HepG2 (cell line): ENCODE measurements at regions not wholly inside any gene's neighbourhood (a gene's known extent, or its start where the extent isn't known, plus 50 kb on each side); places are given as distances from the start of the nearest gene placed in this dataset.
A peak's percentile ranks its signal among the peaks of the same experiment; 100 is the strongest.

Experiments used
- ATF7-NPFF ChIP-seq: sonication (generic); formaldehyde crosslinking; IDR thresholded peaks from 2 replicates; pipeline ENCODE4 v1.8.1; 2023; ENCODE audit warnings: mild to moderate bottlenecking, low read depth, missing genetic modification reagents, moderate library complexity
- DMAP1 ChIP-seq: IDR thresholded peaks from 2 replicates; pipeline ENCODE4 v1.6.1; 2016
- GFI1 ChIP-seq: sonication (generic); formaldehyde crosslinking; IDR thresholded peaks from 2 replicates; pipeline ENCODE4 v1.5.0; 2020; ENCODE audit warnings: missing genetic modification reagents, mild to moderate bottlenecking, borderline replicate concordance
- KDM4B ChIP-seq: sonication (generic); formaldehyde crosslinking; IDR thresholded peaks from 2 replicates; pipeline ENCODE4 v1.4.0; 2020; ENCODE audit warnings: missing genetic modification reagents
- NCOA1 ChIP-seq: sonication (generic); formaldehyde crosslinking; IDR thresholded peaks from 2 replicates; pipeline ENCODE4 v1.9.0; 2021; ENCODE audit warnings: missing genetic modification reagents
- NONO ChIP-seq, 2 experiments: fragments of 450-650 bp in 1 of 2; sonication (generic) in 1 of 2; formaldehyde crosslinking in 1 of 2; IDR thresholded peaks in 1 of 2; conservative IDR thresholded peaks in 1 of 2; 2 replicates each; pipeline versions ENCODE4 v1.6.1 to v1.8.0; 2017 to 2022; ENCODE audit warnings: mild to moderate bottlenecking in 1 of 2, missing genetic modification reagents in 1 of 2, moderate library complexity in 1 of 2
- PLRG1 ChIP-seq: fragments of 450-650 bp; conservative IDR thresholded peaks from 2 replicates; pipeline ENCODE4 v1.6.1; 2016
- RXRB ChIP-seq: IDR thresholded peaks from 2 replicates; pipeline ENCODE4 v1.6.1; 2016; ENCODE audit warnings: borderline replicate concordance, missing genetic modification reagents, missing compliant biosample characterization
- SALL2 ChIP-seq: sonication (generic); formaldehyde crosslinking; IDR thresholded peaks from 2 replicates; pipeline ENCODE4 v1.8.1; 2023; ENCODE audit warnings: mild to moderate bottlenecking, missing genetic modification reagents, inconsistent platforms
- THAP11 ChIP-seq: IDR thresholded peaks from 2 replicates; pipeline ENCODE4 v1.6.1; 2016; ENCODE audit warnings: missing biosample characterization, missing genetic modification reagents
- TRAFD1 ChIP-seq: sonication (generic); formaldehyde crosslinking; IDR thresholded peaks from 2 replicates; pipeline ENCODE4 v1.5.1; 2020; ENCODE audit warnings: missing genetic modification reagents, mild to moderate bottlenecking, borderline replicate concordance
- ZBTB7A ChIP-seq: sonication (generic); formaldehyde crosslinking; IDR thresholded peaks from 2 replicates; pipeline ENCODE4 v1.8.0; 2022; ENCODE audit warnings: mild to moderate bottlenecking, missing genetic modification reagents
- ZMAT3 ChIP-seq: sonication (generic); formaldehyde crosslinking; conservative IDR thresholded peaks from 2 replicates; pipeline ENCODE4 v1.7.0; 2021; ENCODE audit warnings: missing genetic modification reagents
- ZNF160 ChIP-seq: sonication (generic); formaldehyde crosslinking; IDR thresholded peaks from 2 replicates; pipeline ENCODE4 v1.8.0; 2022; ENCODE audit warnings: mild to moderate bottlenecking, inconsistent platforms, missing genetic modification reagents
- ZNF672 ChIP-seq: sonication (generic); formaldehyde crosslinking; IDR thresholded peaks from 2 replicates; pipeline ENCODE4 v1.8.1; 2022; ENCODE audit warnings: missing genetic modification reagents
- ZNF749 ChIP-seq: sonication (generic); formaldehyde crosslinking; IDR thresholded peaks from 2 replicates; pipeline ENCODE4 v1.8.0; 2022; ENCODE audit warnings: mild to moderate bottlenecking, missing genetic modification reagents, moderate library complexity, borderline replicate concordance
- ZNF772 ChIP-seq: sonication (generic); formaldehyde crosslinking; IDR thresholded peaks from 2 replicates; pipeline ENCODE4 v1.5.0; 2020; ENCODE audit warnings: mild to moderate bottlenecking, missing genetic modification reagents
- TF ChIP-seq, protein P1 (sequence below), 2 experiments: sonication (generic) in 1 of 2; formaldehyde crosslinking in 1 of 2; IDR thresholded peaks; 2 replicates each; pipeline versions ENCODE4 v1.6.1 to v1.9.0; 2014 to 2022; ENCODE audit warnings: antibody characterized with exemption in 1 of 2, borderline replicate concordance in 1 of 2, inconsistent platforms in 1 of 2, low read depth in 1 of 2, missing genetic modification reagents in 1 of 2
- TF ChIP-seq, protein P2 (sequence below): sonication (generic); formaldehyde crosslinking; IDR thresholded peaks from 2 replicates; pipeline ENCODE4 v1.4.0; 2020; ENCODE audit warnings: mild to moderate bottlenecking, missing genetic modification reagents
- TF ChIP-seq, protein P3 (sequence below): IDR thresholded peaks from 2 replicates; pipeline ENCODE4 v1.6.1; 2016

GRCh38 chr17:37830151-37830993 lies 85.5 kb upstream of the HNF1B start (continued):
- TF ChIP-seq SALL2 (CRISPR knock-in tag) (no peak), GFI1 (CRISPR knock-in tag) (peak; percentile 85; the same call in 1 of the 2 replicates), NONO (IDR thresholded peaks at IDR 0.05) (no peak), NONO (CRISPR knock-in tag; conservative IDR thresholded peaks at IDR 0.05) (0 out of 2 replicates have a peak, but pooled peaks have one; percentile 30), NCOA1 (CRISPR knock-in tag) (no peak), ZMAT3 (0 out of 2 replicates have a peak, but pooled peaks have one; percentile 53), ZBTB7A (no peak), THAP11 (CRISPR knock-in tag) (peak; percentile 56), KDM4B (CRISPR knock-in tag) (0 out of 2 replicates have a peak, but pooled peaks have one; percentile 34), ZNF749 (CRISPR knock-in tag) (no peak), TRAFD1 (CRISPR knock-in tag) (no peak), ZNF772 (CRISPR knock-in tag) (no peak), RXRB (CRISPR knock-in tag) (peak; percentile 82), ATF7-NPFF (CRISPR knock-in tag) (no peak), DMAP1 (0 out of 2 replicates have a peak, but pooled peaks have one; percentile 64), ZNF672 (no peak), PLRG1 (no peak), ZNF160 (CRISPR knock-in tag) (no peak)
- TF ChIP-seq, protein P1, sequence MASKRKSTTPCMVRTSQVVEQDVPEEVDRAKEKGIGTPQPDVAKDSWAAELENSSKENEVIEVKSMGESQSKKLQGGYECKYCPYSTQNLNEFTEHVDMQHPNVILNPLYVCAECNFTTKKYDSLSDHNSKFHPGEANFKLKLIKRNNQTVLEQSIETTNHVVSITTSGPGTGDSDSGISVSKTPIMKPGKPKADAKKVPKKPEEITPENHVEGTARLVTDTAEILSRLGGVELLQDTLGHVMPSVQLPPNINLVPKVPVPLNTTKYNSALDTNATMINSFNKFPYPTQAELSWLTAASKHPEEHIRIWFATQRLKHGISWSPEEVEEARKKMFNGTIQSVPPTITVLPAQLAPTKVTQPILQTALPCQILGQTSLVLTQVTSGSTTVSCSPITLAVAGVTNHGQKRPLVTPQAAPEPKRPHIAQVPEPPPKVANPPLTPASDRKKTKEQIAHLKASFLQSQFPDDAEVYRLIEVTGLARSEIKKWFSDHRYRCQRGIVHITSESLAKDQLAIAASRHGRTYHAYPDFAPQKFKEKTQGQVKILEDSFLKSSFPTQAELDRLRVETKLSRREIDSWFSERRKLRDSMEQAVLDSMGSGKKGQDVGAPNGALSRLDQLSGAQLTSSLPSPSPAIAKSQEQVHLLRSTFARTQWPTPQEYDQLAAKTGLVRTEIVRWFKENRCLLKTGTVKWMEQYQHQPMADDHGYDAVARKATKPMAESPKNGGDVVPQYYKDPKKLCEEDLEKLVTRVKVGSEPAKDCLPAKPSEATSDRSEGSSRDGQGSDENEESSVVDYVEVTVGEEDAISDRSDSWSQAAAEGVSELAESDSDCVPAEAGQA (IDR thresholded peaks at IDR 0.05; ENCODE audit: low read depth), result no peak
- TF ChIP-seq, protein P1 (CRISPR knock-in tag; IDR thresholded peaks at IDR 0.05; ENCODE audit: borderline replicate concordance), result peak; percentile 51; the same call in 1 of the 2 replicates
- TF ChIP-seq, protein P2, sequence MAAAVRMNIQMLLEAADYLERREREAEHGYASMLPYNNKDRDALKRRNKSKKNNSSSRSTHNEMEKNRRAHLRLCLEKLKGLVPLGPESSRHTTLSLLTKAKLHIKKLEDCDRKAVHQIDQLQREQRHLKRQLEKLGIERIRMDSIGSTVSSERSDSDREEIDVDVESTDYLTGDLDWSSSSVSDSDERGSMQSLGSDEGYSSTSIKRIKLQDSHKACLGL (CRISPR knock-in tag), result no peak
- TF ChIP-seq, protein P3, sequence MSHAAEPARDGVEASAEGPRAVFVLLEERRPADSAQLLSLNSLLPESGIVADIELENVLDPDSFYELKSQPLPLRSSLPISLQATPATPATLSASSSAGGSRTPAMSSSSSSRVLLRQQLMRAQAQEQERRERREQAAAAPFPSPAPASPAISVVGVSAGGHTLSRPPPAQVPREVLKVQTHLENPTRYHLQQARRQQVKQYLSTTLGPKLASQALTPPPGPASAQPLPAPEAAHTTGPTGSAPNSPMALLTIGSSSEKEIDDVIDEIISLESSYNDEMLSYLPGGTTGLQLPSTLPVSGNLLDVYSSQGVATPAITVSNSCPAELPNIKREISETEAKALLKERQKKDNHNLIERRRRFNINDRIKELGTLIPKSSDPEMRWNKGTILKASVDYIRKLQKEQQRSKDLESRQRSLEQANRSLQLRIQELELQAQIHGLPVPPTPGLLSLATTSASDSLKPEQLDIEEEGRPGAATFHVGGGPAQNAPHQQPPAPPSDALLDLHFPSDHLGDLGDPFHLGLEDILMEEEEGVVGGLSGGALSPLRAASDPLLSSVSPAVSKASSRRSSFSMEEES (CRISPR knock-in tag), result peak; percentile 40; the same call in 1 of the 2 replicates
